Lung (tissue), 11 donors: ENCODE measurements at regions not wholly inside any gene's neighbourhood (a gene's known extent, or its start where the extent isn't known, plus 50 kb on each side); places are given as distances from the start of the nearest gene placed in this dataset.

Experiments
- ATAC-seq: fragments of 200-7000 bp; cut with Tn5 transposase; one replicate; pipeline ENCODE4 v1.9.1; 2020; ENCODE audit warnings: moderate number of reproducible peaks; ENCODE audit not compliant: insufficient read depth, low FRiP score
- DNase-seq, 3 donors: peaks; one replicate each; pipeline ENCODE4 v3.0.0-alpha.2; 2013 to 2017
- H3K27ac ChIP-seq, 2 donors: one replicate each; pipeline ENCODE4 v1.5.1; 2013; ENCODE audit warnings: mild to moderate bottlenecking in 2 of 2, moderate library complexity in 2 of 2, control low read depth in 1 of 2, inconsistent platforms in 1 of 2, low read depth in 1 of 2, low read length in 1 of 2
- H3K27me3 ChIP-seq, 3 donors: one replicate each; pipeline ENCODE4 v1.5.1; 2013; ENCODE audit warnings: low read length in 2 of 3; ENCODE audit not compliant: control insufficient read depth in 3 of 3, insufficient read depth in 3 of 3
- H3K36me3 ChIP-seq, 4 donors: one replicate each; pipeline ENCODE4 v1.5.1; 2013; ENCODE audit warnings: low read length in 4 of 4, mild to moderate bottlenecking in 1 of 4, moderate library complexity in 1 of 4; ENCODE audit not compliant: control insufficient read depth in 4 of 4, insufficient read depth in 4 of 4
- H3K4me1 ChIP-seq, 5 donors: one replicate each; pipeline ENCODE4 v1.5.1; 2013; ENCODE audit warnings: low read length in 5 of 5, mild to moderate bottlenecking in 2 of 5, moderate library complexity in 1 of 5; ENCODE audit not compliant: control insufficient read depth in 5 of 5, insufficient read depth in 5 of 5
- H3K4me3 ChIP-seq: one replicate; pipeline ENCODE4 v1.5.1; 2013; ENCODE audit warnings: mild to moderate bottlenecking, control low read depth, moderate library complexity
- H3K9ac ChIP-seq, 2 donors: one replicate each; pipeline ENCODE4 v1.5.1; 2013; ENCODE audit warnings: low read length in 2 of 2, control low read depth in 1 of 2; ENCODE audit not compliant: insufficient read depth in 1 of 2
- H3K9me3 ChIP-seq, 4 donors: one replicate each; pipeline ENCODE4 v1.5.1; 2013; ENCODE audit warnings: low read length in 3 of 4, mild to moderate bottlenecking in 1 of 4, moderate library complexity in 1 of 4; ENCODE audit not compliant: control insufficient read depth in 4 of 4, insufficient read depth in 3 of 4
- CTCF ChIP-seq: IDR thresholded peaks from 2 replicates; pipeline ENCODE4 v1.5.1; 2012; ENCODE audit warnings: mild to moderate bottlenecking; ENCODE audit errors: control extremely low read depth, extremely low read depth
- WGBS, 2 donors: extraction: QIAGEN DNeasy Blood & Tissue Kit; methylation state at CpG; one replicate each; pipeline ENCODE4 v1.1.7; 2013; 5-methylcytosine and 5-hydroxymethylcytosine counted together
- donor health status: control.
- donor health status: control.
- donor health status: Bipolar disorder and iron deficiency.
- donor health status: healthy.
- donor health status: DM: yes; HTN: yes; CAD: no.

DNA sequence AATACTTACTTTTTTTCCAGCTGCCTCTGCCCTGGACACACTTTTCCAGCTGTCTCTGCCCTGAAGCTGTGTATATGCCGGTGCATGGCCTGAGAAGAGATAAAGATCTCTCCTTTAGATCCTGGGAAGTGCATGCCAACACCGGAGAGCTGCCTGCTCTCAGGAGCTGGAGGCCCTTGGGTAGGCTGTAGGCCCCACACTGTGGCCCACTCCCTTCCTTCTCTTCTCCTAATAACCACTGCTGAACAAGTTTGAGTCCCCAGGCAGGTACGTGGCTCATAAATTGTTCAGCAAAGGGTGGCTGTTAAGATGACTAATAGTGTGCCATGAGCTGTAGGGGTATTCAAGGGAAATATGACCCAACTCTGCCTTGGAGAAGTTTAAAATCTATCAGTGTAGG is 102.5 kb downstream of the CD24 start:
- Histone ChIP-seq H3K27ac (no peak overlapping the region), H3K9ac (no peak overlapping the region), H3K36me3 (no peaks in the 10 kb centered on the region), H3K4me1 (peaks cover 0 to 4% (median 0%) of the 10 kb centered on the region in 5 donors), H3K27me3 (no peaks in the 10 kb centered on the region), H3K9me3 (peaks cover 0 to 5% (median 0%) of the 10 kb centered on the region in 4 donors), H3K4me3 (no peak overlapping the region)
- ATAC-seq = no peak
- no peak for TF ChIP-seq CTCF
- DNase-seq = no peak
- 66 to 75% methylated on average over 3 of the region's 3 CpGs for WGBS, 2 donors

DNA sequence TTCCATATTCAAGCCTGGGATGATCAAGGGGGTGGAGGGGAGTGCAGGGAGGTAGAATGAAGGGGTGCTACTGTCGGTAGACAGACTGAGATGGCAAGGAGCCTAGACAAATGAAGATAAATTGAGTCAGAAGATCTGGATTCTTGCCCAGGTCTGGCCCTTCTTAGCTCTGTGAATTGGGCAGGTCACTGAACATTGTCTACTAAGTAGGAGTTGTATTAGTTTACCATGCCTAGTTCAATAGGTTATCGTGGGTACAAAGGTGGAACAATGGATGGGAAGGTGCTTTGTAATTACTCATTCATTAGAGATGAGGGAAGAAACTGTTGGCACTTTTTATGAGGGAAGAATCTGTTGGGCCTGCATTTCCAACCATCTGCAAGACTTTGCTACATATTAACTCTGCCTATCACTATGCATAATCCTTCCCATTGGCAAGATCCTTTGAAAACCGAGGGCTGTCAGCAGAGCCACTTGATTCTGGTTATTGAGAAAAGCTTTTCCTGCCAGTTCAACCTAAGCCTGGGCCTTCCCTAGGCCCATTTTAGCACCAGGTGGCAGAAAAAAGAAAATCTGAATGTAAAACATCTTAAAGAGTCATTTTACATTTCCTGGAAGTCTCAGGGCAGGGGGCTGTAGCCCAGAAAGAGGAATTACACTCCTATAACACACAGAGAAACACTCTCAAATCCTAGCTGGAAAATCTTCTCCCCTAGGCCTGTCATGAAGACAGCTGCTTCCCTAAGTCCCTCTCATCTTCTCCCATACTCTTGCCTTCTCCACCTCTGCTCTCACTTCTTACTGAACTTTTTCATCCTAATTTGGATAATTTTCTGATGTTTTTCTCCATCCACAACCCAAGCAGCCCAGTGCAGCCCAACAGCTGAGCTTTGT is 103.5 kb downstream of the CD24 start:
- peaks cover 0 to 4% (median 0%) of the 10 kb centered on the region in 5 donors for H3K4me1 ChIP-seq
- H3K27ac ChIP-seq = peak overlapping the region in 1 of 2 donors; percentile 45
- no peaks in the 10 kb centered on the region for H3K36me3 ChIP-seq
- DNase-seq = no peak
- no peaks in the 10 kb centered on the region for H3K27me3 ChIP-seq
- H3K9me3 ChIP-seq = peaks cover 0 to 5% (median 0%) of the 10 kb centered on the region in 4 donors
- 63 to 72% methylated on average over 3 of the region's 3 CpGs for WGBS, 2 donors
- no peak overlapping the region for H3K9ac ChIP-seq
- H3K4me3 ChIP-seq = no peak overlapping the region
- ATAC-seq = no peak
- no peak for TF ChIP-seq CTCF

DNA sequence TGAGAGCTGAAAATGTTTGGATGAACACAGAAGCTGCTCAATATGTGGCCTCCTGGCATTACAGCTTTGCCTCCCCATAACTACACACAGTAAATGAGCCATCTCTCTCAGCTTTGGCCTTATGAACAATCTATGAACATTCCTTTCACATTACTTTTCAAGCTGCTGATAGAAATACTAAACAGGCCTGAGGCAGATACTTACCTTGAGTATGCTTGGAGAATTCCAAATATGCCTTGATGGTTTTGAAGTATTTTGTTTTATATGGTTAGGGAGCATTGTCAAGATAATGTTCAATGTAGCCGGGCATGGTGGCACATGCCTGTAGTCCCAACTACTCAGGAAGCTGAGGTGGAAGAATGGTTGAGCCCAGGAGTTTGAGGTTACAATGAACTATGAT is 104.5 kb downstream of the CD24 start:
- Histone ChIP-seq H3K4me3 (no peak overlapping the region), H3K4me1 (peaks cover 0 to 4% (median 0%) of the 10 kb centered on the region in 5 donors), H3K27me3 (no peaks in the 10 kb centered on the region), H3K9ac (no peak overlapping the region), H3K27ac (peak overlapping the region in 1 of 2 donors; percentile 32), H3K9me3 (peaks cover 0 to 2% (median 0%) of the 10 kb centered on the region in 4 donors), H3K36me3 (no peaks in the 10 kb centered on the region)
- 59 to 83% methylated on average over 1 of the region's 1 CpG for WGBS, 2 donors
- no peak for TF ChIP-seq CTCF
- ATAC-seq (peak; percentile 71), DNase-seq (peak in 2 of 3 donors; percentile 27 to 43)
